ENCODE measurements at regions not wholly inside any gene's neighbourhood (a gene's known extent, or its start where the extent isn't known, plus 50 kb on each side); places are given as distances from the start of the nearest gene placed in this dataset.

DNA sequence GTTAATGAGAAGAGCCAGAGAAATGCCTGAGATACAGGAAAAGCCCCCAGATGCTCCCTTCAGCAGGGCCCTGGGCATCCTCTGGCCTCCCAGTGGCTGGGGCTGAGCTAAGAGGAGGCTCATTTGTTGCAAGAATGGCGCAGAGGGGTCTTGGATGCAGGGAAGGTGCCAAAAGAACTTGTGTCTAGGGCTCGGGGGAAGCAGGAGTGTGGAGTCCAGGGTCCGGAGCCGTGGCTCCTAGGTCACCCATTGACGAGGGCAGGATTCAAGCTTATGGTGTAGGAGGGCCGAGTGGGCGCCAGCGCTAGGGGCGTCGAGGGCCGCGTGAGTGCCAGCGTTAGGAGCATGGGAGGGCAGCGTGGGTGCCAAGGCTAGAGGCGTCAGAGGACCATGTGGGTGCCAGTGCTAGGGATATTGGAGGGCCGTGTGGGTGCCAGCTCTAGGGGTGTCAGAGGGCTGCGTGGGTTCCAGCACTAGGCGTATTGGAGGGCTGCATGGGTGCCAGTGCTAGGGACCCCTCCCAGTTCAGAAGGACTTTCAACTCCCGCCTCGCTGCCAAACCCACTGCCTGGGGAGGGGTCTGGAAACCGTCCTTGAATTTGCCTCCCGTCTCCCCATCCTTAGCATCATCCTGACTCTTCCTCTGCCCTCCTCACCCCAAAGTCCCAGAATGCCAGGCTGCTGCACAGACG is 250.5 kb upstream of the AFDN start:
- TF ChIP-seq POLR2A (IDR thresholded peaks at IDR 0.05) = no peak
- TF ChIP-seq, protein P1, sequence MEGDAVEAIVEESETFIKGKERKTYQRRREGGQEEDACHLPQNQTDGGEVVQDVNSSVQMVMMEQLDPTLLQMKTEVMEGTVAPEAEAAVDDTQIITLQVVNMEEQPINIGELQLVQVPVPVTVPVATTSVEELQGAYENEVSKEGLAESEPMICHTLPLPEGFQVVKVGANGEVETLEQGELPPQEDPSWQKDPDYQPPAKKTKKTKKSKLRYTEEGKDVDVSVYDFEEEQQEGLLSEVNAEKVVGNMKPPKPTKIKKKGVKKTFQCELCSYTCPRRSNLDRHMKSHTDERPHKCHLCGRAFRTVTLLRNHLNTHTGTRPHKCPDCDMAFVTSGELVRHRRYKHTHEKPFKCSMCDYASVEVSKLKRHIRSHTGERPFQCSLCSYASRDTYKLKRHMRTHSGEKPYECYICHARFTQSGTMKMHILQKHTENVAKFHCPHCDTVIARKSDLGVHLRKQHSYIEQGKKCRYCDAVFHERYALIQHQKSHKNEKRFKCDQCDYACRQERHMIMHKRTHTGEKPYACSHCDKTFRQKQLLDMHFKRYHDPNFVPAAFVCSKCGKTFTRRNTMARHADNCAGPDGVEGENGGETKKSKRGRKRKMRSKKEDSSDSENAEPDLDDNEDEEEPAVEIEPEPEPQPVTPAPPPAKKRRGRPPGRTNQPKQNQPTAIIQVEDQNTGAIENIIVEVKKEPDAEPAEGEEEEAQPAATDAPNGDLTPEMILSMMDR (IDR thresholded peaks at IDR 0.05) = no peak

Data from right lobe of liver (tissue), 4 donors.